CD4-positive, alpha-beta memory T cell (primary cell): ENCODE measurements at regions not wholly inside any gene's neighbourhood (a gene's known extent, or its start where the extent isn't known, plus 50 kb on each side); places are given as distances from the start of the nearest gene placed in this dataset.

Experiments
- CTCF ChIA-PET: fragments of 350-600 bp; sonication (Branson Sonifier 250); formaldehyde crosslinking; loops from one replicate; lab custom pipeline; 2021; ENCODE audit warnings: inconsistent platforms; ENCODE audit not compliant: partially characterized antibody; lab: Charles Lee
- POLR2A ChIA-PET: fragments of 350-600 bp; sonication (Branson Sonifier 250); formaldehyde crosslinking; loops from one replicate; lab custom pipeline; 2021; ENCODE audit not compliant: partially characterized antibody; lab: Charles Lee
- DNase-seq, 5 donors: peaks; one replicate each; pipeline versions ENCODE4 v3.0.0 to v3.0.0-alpha.2; 2020 to 2022; ENCODE audit warnings: mixed read lengths in 1 of 5
- H3K27ac ChIP-seq: one replicate; pipeline ENCODE4 v1.7.0; 2013; ENCODE audit warnings: low read depth, low read length
- H3K27me3 ChIP-seq: 2 replicates; pipeline ENCODE4 v1.7.0; 2013; ENCODE audit warnings: mild to moderate bottlenecking, low read length, moderate library complexity; ENCODE audit not compliant: insufficient read depth
- H3K36me3 ChIP-seq: 2 replicates; pipeline ENCODE4 v1.7.0; 2013; ENCODE audit warnings: mild to moderate bottlenecking, low read length, moderate library complexity; ENCODE audit not compliant: insufficient read depth
- H3K4me1 ChIP-seq: 2 replicates; pipeline ENCODE4 v1.7.0; 2013; ENCODE audit warnings: mild to moderate bottlenecking, low read length, moderate library complexity; ENCODE audit not compliant: insufficient read depth
- H3K4me3 ChIP-seq, 2 donors: one replicate each; pipeline ENCODE4 v1.7.0; 2013; ENCODE audit warnings: low read length in 2 of 2, mild to moderate bottlenecking in 1 of 2
- H3K9me3 ChIP-seq, 2 donors: one replicate each; pipeline ENCODE4 v1.7.0; 2013; ENCODE audit warnings: low read length in 2 of 2, control low read depth in 1 of 2; ENCODE audit not compliant: control insufficient read depth in 1 of 2
- H3K27ac Mint-ChIP-seq, 7 donors: one replicate each; pipeline ENCODE4 v1.8.0; 2020 to 2021; ENCODE audit warnings: mixed read lengths in 7 of 7, mild to moderate bottlenecking in 6 of 7, inconsistent platforms in 3 of 7, moderate library complexity in 3 of 7
- H3K27me3 Mint-ChIP-seq, 2 donors: one replicate each; pipeline ENCODE4 v1.8.0; 2020 to 2021; ENCODE audit warnings: mixed read lengths in 2 of 2
- H3K36me3 Mint-ChIP-seq, 2 donors: one replicate each; pipeline ENCODE4 v1.8.0; 2020 to 2021; ENCODE audit warnings: mixed read lengths in 2 of 2, inconsistent platforms in 1 of 2, mild to moderate bottlenecking in 1 of 2
- H3K4me1 Mint-ChIP-seq, 4 donors: one replicate each; pipeline ENCODE4 v1.8.0; 2020 to 2021; ENCODE audit warnings: mixed read lengths in 4 of 4, mild to moderate bottlenecking in 1 of 4
- H3K4me3 Mint-ChIP-seq, 8 donors: one replicate each; pipeline ENCODE4 v1.8.0; 2020 to 2021; ENCODE audit warnings: mixed read lengths in 8 of 8, mild to moderate bottlenecking in 7 of 8, moderate library complexity in 6 of 8, inconsistent platforms in 3 of 8
- H3K9me3 Mint-ChIP-seq, 8 donors: one replicate each; pipeline ENCODE4 v1.8.0; 2020 to 2021; ENCODE audit warnings: mixed read lengths in 8 of 8, mild to moderate bottlenecking in 5 of 8, inconsistent platforms in 3 of 8, moderate library complexity in 1 of 8
- intact Hi-C: fragments of 100-400 bp; cut with micrococcal nuclease; formaldehyde crosslinking; loops from one replicate; pipeline ENCODE4 v1.15.1; 2023

- Histone ChIP-seq H3K36me3 (no peaks in the 10 kb centered on the region), H3K27me3 (no peaks in the 10 kb centered on the region), H3K27ac (no peak overlapping the region), H3K9me3 (no peaks in the 10 kb centered on the region), H3K4me1 (no peaks in the 10 kb centered on the region), H3K4me3 (no peak overlapping the region)
- intact Hi-C loops = no loop called here
- ChIA-PET POLR2A (no interaction called here), CTCF (interaction anchor here (0.6 kb wide), 1 partner anchor 801 kb away, joined by 3 read pairs; no protein-coding TSS in a partner anchor)
- Mint-ChIP-seq H3K36me3 (no peaks in the 10 kb centered on the region), H3K9me3 (peaks cover 0 to 5% (median 0%) of the 10 kb centered on the region in 8 donors), H3K27me3 (no peaks in the 10 kb centered on the region), H3K27ac (peak overlapping the region in 1 of 7 donors; percentile 2), H3K4me3 (no peak overlapping the region), H3K4me1 (no peaks in the 10 kb centered on the region)
- no peak for DNase-seq
Observed at GRCh38 chrX:114372937-114373336, 210.9 kb upstream of the HTR2C start.

DNA sequence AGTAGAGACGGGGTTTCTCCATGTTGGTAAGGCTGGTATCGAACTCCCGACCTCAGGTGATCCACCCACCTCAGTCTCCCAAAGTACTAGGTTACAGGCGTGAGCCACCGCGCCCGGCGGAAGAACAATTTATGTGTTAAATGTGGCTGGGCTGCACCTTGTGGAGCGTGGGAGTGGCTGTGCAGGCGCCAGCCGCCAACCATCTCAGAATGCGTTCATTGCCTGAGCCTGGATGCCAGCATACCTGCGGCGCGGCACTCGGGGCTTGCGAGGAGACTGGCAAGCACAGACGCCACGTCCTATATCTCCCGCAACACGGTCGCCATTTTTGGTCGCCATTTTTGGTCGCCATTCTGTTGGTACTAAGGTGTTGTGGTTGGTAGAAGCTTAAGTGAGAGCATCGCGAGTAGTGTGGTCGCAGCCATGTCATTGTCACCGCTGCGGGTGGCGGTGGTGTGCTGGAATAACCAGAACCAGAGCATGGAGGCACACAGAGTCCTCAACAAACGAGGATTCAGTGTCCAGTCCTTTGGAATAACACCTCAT is 193.6 kb upstream of the HTR2C start:
- Histone ChIP-seq H3K36me3 (no peaks in the 10 kb centered on the region), H3K4me1 (no peaks in the 10 kb centered on the region), H3K4me3 (no peak overlapping the region), H3K9me3 (no peaks in the 10 kb centered on the region), H3K27me3 (no peaks in the 10 kb centered on the region), H3K27ac (no peak overlapping the region)
- no peaks in the 10 kb centered on the region for H3K4me1 Mint-ChIP-seq
- H3K36me3 Mint-ChIP-seq = no peaks in the 10 kb centered on the region
- POLR2A ChIA-PET = no interaction called here
- no peaks in the 10 kb centered on the region for H3K27me3 Mint-ChIP-seq
- H3K4me3 Mint-ChIP-seq = no peak overlapping the region
- no peak overlapping the region for H3K27ac Mint-ChIP-seq
- CTCF ChIA-PET = no interaction called here
- DNase-seq = no peak
- peaks cover 0 to 2% (median 0%) of the 10 kb centered on the region in 8 donors for H3K9me3 Mint-ChIP-seq
- intact Hi-C loops = no loop called here
